Heart left ventricle (tissue), 16 donors: ENCODE measurements at regions not wholly inside any gene's neighbourhood (a gene's known extent, or its start where the extent isn't known, plus 50 kb on each side); places are given as distances from the start of the nearest gene placed in this dataset.

Source experiments
- ATAC-seq, 4 donors: fragments of 200-7000 bp; cut with Tn5 transposase; one replicate each; pipeline ENCODE4 v1.9.1; 2020 to 2022; ENCODE audit warnings: moderate library complexity in 4 of 4, mild to moderate bottlenecking in 3 of 4, moderate number of reproducible peaks in 1 of 4
- DNase-seq, 5 donors: peaks; one replicate each; pipeline ENCODE4 v3.0.0-alpha.2; 2020
- H3K27ac ChIP-seq, 12 donors: fragments of 200-600 bp; sonication (generic) in 4 of 12; one replicate each; pipeline versions ENCODE4 v1.5.0 to v1.8.0; 2016 to 2022; ENCODE audit warnings: mild to moderate bottlenecking in 2 of 12
- H3K27me3 ChIP-seq, 9 donors: fragments of 200-600 bp; sonication (generic) in 2 of 9; one replicate each; pipeline versions ENCODE4 v1.5.1 to v1.8.0; 2016 to 2022; ENCODE audit warnings: mild to moderate bottlenecking in 3 of 9
- H3K36me3 ChIP-seq, 9 donors: fragments of 200-600 bp; sonication (generic) in 2 of 9; one replicate each; pipeline versions ENCODE4 v1.5.0 to v1.8.0; 2018 to 2022; ENCODE audit warnings: mild to moderate bottlenecking in 2 of 9
- H3K4me1 ChIP-seq, 12 donors: fragments of 200-600 bp; sonication (generic) in 4 of 12; one replicate each; pipeline versions ENCODE4 v1.5.0 to v1.8.0; 2016 to 2022; ENCODE audit warnings: mild to moderate bottlenecking in 3 of 12
- H3K4me3 ChIP-seq, 12 donors: fragments of 200-600 bp; sonication (generic) in 4 of 12; one replicate each; pipeline versions ENCODE4 v1.5.0 to v1.8.0; 2017 to 2022; ENCODE audit warnings: mild to moderate bottlenecking in 9 of 12, moderate library complexity in 4 of 12
- H3K9me3 ChIP-seq, 12 donors: fragments of 200-600 bp; sonication (generic) in 4 of 12; one replicate each; pipeline versions ENCODE4 v1.5.0 to v1.8.0; 2016 to 2022; ENCODE audit warnings: mild to moderate bottlenecking in 1 of 12
- POLR2A ChIP-seq, 2 donors: fragments of 450-650 bp; IDR thresholded peaks; one replicate each; pipeline ENCODE4 v1.6.1; 2017; ENCODE audit warnings: antibody characterized with exemption in 2 of 2, mild to moderate bottlenecking in 2 of 2, moderate library complexity in 2 of 2
- WGBS, 4 donors: extraction: QIAGEN DNeasy Blood & Tissue Kit in 2 of 4; methylation state at CpG; one replicate each; pipeline versions ENCODE4 v1.1.5 to v1.1.7; 2013 to 2018; 5-methylcytosine and 5-hydroxymethylcytosine counted together
- intact Hi-C, 10 donors: fragments of 100-400 bp; cut with DNase I; formaldehyde crosslinking; loops; one replicate each; pipeline versions ENCODE4 v1.11.1 to v1.14.2; 2022
- TF ChIP-seq, protein P1 (sequence below), 12 donors: fragments of 200-600 bp; sonication (generic) in 4 of 12; IDR thresholded peaks; one replicate each; pipeline versions ENCODE4 v1.5.0 to v1.8.0; 2018 to 2022; ENCODE audit warnings: antibody characterized with exemption in 12 of 12, mild to moderate bottlenecking in 5 of 12
- donor health status: ischemic (EF 13 %, LVEDD 7.1; RV severe dilation, severe dysfunction).
- donor health status: healthy with polysubstance abuse.
- donor health status: DM: no; HTN: yes; CAD: no.
- donor health status: DM: no; HTN: no; CAD: no.
- donor health status: ischemic (EF 25% LVEDD 6.9; RV normal size, moderate dysfunction).
- donor health status: ischemic (EF 25% LVEDD 5.7; RV mildly dilated, moderate dysfunction).
- donor health status: healthy.
- donor health status: DM: yes; HTN: yes; CAD: no.
- donor health status: ischemic (EF 35%, LVEDD 5.7; RV mildly dilated, moderate dysfunction).
- donor health status: nonischemic (EF 11% LVEDD 7.7; RV severe dilation, severe dysfunction).
- donor health status: DM: yes; HTN: yes; CAD: no.
- donor health status: PGD.
- donor health status: ischemic (EF 29% LVEDD 5.4; RV normal size, mild dysfunction).
- donor health status: nonischemic (EF 23%, LVEDD 6.1; RV moderate dilation, normal function).

DNA sequence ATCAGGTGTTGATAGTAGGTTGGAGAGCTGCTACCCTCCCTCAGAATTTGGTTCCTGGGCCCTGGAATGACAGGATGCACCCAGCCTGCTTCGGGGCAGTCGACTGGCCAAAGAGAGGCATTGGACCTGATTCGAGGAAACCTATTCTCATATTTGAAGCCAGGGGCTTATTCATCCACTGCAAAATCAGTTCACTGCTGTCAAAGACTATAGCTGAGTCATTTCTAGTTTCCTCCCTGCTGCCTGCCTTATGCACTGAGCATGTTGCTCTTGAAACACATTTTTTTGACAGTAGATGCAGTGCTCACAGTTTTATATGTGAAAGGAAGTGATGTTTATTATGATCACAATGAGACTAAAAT, 565.4 kb downstream of the ETS1 start:
- ATAC-seq (no peak), DNase-seq (no peak)
- Histone ChIP-seq H3K9me3 (no peaks in the 10 kb centered on the region), H3K27me3 (no peaks in the 10 kb centered on the region), H3K4me3 (no peak overlapping the region), H3K4me1 (peaks cover 0 to 6% (median 0%) of the 10 kb centered on the region in 12 donors), H3K27ac (no peak overlapping the region), H3K36me3 (no peaks in the 10 kb centered on the region)
- intact Hi-C loops, result loop anchor here in 2 of 10 donors (5.0 kb wide), 1 partner anchor 180 kb away; no protein-coding TSS in a partner anchor
- TF ChIP-seq, protein P1, sequence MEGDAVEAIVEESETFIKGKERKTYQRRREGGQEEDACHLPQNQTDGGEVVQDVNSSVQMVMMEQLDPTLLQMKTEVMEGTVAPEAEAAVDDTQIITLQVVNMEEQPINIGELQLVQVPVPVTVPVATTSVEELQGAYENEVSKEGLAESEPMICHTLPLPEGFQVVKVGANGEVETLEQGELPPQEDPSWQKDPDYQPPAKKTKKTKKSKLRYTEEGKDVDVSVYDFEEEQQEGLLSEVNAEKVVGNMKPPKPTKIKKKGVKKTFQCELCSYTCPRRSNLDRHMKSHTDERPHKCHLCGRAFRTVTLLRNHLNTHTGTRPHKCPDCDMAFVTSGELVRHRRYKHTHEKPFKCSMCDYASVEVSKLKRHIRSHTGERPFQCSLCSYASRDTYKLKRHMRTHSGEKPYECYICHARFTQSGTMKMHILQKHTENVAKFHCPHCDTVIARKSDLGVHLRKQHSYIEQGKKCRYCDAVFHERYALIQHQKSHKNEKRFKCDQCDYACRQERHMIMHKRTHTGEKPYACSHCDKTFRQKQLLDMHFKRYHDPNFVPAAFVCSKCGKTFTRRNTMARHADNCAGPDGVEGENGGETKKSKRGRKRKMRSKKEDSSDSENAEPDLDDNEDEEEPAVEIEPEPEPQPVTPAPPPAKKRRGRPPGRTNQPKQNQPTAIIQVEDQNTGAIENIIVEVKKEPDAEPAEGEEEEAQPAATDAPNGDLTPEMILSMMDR (IDR thresholded peaks at IDR 0.05), result no peak
- TF ChIP-seq POLR2A (IDR thresholded peaks at IDR 0.05), result no peak
- WGBS, 4 donors, result 57 to 78% (median 76%) methylated on average over 3 of the region's 3 CpGs

DNA sequence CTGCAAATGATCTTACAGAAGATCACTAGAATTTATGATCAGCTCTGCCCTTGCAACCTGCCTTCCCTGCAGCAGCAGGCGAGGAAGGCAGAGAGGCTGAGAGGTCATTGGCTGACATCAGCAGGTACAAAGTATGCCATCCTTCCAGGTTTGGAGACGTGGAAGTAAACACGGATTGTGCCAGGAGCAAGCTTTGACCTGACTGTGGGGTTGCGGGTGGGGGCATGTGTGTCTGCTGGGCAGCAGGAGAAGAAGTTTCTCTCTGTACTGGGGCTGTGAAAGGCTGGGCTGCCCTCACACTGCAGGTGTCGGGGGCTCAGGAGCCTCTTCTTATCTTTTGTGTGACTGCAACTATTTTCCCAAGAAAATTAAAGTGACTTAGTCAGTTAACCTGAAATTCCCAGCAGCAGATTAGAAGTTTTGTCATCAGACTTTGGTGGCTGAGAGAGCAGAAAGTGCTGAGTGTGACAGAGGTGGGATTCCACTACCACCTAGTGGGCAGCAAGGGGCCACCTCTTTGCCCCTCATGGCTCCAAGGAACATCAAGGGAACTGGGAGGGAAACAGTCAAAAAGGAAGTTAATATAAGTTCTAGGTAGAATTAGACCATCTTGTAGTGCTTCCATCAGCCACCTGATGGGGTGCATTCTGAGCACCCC, 565.9 kb downstream of the ETS1 start:
- Histone ChIP-seq H3K36me3 (no peaks in the 10 kb centered on the region), H3K27ac (no peak overlapping the region), H3K9me3 (no peaks in the 10 kb centered on the region), H3K4me1 (peaks cover 0 to 1% (median 0%) of the 10 kb centered on the region in 12 donors), H3K4me3 (no peak overlapping the region), H3K27me3 (no peaks in the 10 kb centered on the region)
- DNase-seq, result no peak
- WGBS, 4 donors, result 50 to 63% (median 58%) methylated on average over 5 of the region's 5 CpGs
- intact Hi-C loops, result loop anchor here in 2 of 10 donors (5.0 kb wide), 1 partner anchor 179 kb away; no protein-coding TSS in a partner anchor
- ATAC-seq, result no peak
- TF ChIP-seq, protein P1 (IDR thresholded peaks at IDR 0.05), result peak in 8 of 12 donors; percentile 18 to 40 (median 30)
- TF ChIP-seq POLR2A (IDR thresholded peaks at IDR 0.05), result no peak

DNA sequence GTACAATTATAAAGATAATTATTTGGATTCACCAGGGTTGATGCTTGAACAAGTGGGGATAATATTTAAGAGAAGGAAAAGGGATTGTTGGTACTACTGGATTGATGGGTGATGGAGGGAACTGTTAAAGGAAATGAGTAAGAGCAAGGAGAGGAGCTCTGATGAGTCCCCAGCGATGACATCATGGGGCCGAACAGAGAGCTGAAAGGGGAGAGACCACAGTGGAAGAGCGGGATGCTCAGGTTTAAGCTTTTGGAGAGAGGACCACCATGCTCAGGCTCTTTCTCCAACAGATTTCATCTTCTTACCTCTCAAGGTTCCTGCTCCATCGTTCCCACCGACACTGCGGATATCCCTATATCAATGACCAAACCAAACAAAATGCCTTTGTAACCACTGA, 568.7 kb downstream of the ETS1 start:
- TF ChIP-seq, protein P1 (IDR thresholded peaks at IDR 0.05), result no peak
- TF ChIP-seq POLR2A (IDR thresholded peaks at IDR 0.05), result no peak
- ATAC-seq, result no peak

DNA sequence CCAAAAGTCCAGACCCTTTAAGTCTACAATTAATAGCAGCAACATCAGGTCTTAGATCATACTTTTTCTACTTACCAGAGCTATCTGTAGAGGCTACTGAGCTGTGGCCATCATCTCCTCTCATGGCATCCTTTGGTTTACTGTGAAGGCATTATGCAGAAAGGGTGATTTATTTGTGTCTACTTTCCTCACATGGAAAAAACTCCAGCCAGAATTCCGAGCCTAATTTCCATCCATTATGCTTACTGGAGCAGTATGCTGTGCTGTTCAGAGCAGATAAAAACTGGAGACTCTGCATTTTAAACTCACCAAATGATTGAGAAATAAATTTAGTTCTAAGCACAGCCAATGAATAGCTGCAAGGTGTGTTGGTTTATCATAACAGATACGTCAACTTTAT, 581.8 kb downstream of the ETS1 start:
- Histone ChIP-seq H3K27ac (no peak overlapping the region), H3K9me3 (peaks cover 0 to 28% (median 6%) of the 10 kb centered on the region in 12 donors), H3K4me3 (no peak overlapping the region), H3K4me1 (no peaks in the 10 kb centered on the region), H3K36me3 (no peaks in the 10 kb centered on the region), H3K27me3 (peaks cover 0 to 4% (median 0%) of the 10 kb centered on the region in 9 donors)
- ATAC-seq, result no peak
- WGBS, 4 donors, result 73 to 79% (median 78%) methylated on average over 2 of the region's 2 CpGs
- TF ChIP-seq, protein P1 (IDR thresholded peaks at IDR 0.05), result no peak
- no peak for TF ChIP-seq POLR2A (IDR thresholded peaks at IDR 0.05)
- no peak for DNase-seq
- intact Hi-C loops, result no loop called here

More for the DNA sequence above, 568.7 kb downstream of the ETS1 start:
- no peak overlapping the region for H3K4me3 ChIP-seq
- H3K9me3 ChIP-seq, result no peaks in the 10 kb centered on the region
- no peaks in the 10 kb centered on the region for H3K36me3 ChIP-seq
- no peak for DNase-seq
- H3K27me3 ChIP-seq, result no peaks in the 10 kb centered on the region
- intact Hi-C loops, result loop anchor here in 1 of 10 donors (5.0 kb wide), 1 partner anchor 551 kb away; no protein-coding TSS in a partner anchor
- no peak overlapping the region for H3K27ac ChIP-seq
- H3K4me1 ChIP-seq, result no peaks in the 10 kb centered on the region
- 88 to 97% (median 95%) methylated on average over 6 of the region's 6 CpGs for WGBS, 4 donors
